Muscle of leg (tissue), 3 donors: ENCODE measurements at regions not wholly inside any gene's neighbourhood (a gene's known extent, or its start where the extent isn't known, plus 50 kb on each side); places are given as distances from the start of the nearest gene placed in this dataset.

Experiments
- DNase-seq: peaks from one replicate; pipeline ENCODE4 v3.0.0; 2013
- H3K27ac ChIP-seq: one replicate; pipeline ENCODE4 v1.5.1; 2013; ENCODE audit warnings: mild to moderate bottlenecking, low read length, control low read depth
- H3K27me3 ChIP-seq: one replicate; pipeline ENCODE4 v1.6.1; 2013; ENCODE audit warnings: low read length; ENCODE audit not compliant: control insufficient read depth, insufficient read depth
- H3K36me3 ChIP-seq: one replicate; pipeline ENCODE4 v1.6.1; 2013; ENCODE audit warnings: low read length; ENCODE audit not compliant: control insufficient read depth, insufficient read depth
- H3K4me1 ChIP-seq: one replicate; pipeline ENCODE4 v1.6.1; 2013; ENCODE audit warnings: low read length; ENCODE audit not compliant: control insufficient read depth, insufficient read depth
- H3K4me3 ChIP-seq: one replicate; pipeline ENCODE4 v1.5.1; 2013; ENCODE audit warnings: low read length, control low read depth
- H3K9me3 ChIP-seq: replicated peaks from 2 replicates; pipeline ENCODE4 v1.6.1; 2013; ENCODE audit warnings: low read depth, low read length; ENCODE audit not compliant: control insufficient read depth
- WGBS: methylation state at CpG from one replicate; pipeline ENCODE4 v1.1.5; 2013; ENCODE audit warnings: missing lambda C conversion rate; ENCODE audit not compliant: insufficient coverage; 5-methylcytosine and 5-hydroxymethylcytosine counted together

DNA sequence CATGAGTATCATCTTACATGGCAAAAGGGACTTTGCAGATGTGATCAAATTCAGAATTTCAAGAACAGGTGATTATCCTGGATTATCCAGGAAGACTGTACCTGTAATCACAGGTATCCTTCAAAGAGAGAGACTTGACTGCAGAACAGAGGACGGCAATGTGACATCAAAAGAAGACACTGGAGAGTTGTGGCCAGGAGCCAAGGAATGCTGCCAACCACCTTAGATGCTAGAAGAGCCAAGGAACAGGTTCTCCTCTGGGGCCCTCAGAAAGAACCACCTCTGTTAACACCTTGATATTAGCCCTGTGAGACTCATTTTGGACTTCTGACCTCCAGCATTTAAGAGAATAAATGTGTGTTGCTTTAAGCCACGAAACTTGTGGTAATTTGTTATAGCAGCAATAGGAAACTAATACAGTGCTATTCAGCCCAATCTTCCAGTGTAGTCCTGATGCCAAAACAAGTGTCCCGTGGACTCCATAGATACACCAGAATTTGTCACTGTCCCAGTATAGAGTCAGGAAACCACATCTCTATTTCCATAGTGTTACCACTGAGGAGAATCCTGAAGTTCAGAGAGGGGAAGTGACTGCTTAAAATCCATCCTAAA is 330.6 kb upstream of the TLE3 start:
- 90% methylated on average over 1 of the region's 3 CpGs for WGBS
- no peak for DNase-seq
- Histone ChIP-seq H3K4me3 (no peak overlapping the region), H3K4me1 (no peaks in the 10 kb centered on the region), H3K36me3 (no peaks in the 10 kb centered on the region), H3K27me3 (peaks cover 10% of the 10 kb centered on the region), H3K9me3 (peaks cover 2% of the 10 kb centered on the region), H3K27ac (no peak overlapping the region)

DNA sequence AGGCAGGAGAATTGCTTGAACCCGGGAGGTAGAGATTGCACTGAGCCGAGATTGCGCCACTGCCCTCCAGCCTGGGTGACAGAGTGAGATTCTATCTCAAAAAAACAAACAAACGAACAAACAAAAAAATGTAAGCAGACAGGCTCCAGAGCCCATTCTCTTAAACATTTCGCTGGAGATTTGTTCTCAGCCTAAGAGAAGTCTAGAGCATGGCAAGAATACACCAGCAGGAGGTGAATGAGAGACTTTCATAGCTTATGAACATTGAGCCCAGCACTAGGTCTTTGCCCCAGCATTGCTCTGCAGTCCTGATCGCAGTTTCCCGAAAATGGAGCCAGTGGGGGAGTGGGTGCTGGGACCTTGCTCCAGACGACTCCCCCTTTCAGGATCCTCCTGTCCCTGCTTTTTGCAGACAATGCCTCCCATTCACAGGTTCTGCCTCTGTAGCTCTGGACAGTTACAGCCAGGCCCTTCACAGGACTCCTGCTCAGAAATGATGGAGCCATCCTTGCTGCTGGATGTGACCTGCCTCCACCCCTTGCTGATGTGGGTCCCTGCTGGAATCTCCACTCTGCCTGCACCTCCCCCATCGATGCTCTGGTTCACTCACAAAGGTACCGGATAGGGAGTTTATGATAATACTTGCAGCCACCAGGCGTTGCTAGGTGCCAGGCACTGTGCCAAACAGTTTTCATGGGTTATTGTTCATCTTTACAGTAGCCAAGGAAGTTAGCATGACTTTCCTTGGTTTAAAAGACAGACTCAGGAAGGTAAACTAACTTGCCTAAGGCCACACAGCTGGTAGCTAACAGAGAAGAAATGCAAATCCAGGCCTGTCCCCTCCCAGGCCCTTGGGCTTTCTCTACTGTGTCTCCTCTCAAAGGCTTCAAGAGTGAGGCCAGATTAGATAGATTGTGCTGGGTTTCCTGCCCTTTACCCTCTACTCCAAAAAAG is 329.7 kb upstream of the TLE3 start:
- H3K4me1 ChIP-seq, result no peaks in the 10 kb centered on the region
- peaks cover 13% of the 10 kb centered on the region for H3K27me3 ChIP-seq
- H3K4me3 ChIP-seq, result no peak overlapping the region
- WGBS, result 67% methylated on average over 6 of the region's 11 CpGs
- DNase-seq, result no peak
- no peaks in the 10 kb centered on the region for H3K36me3 ChIP-seq
- no peak overlapping the region for H3K27ac ChIP-seq
- H3K9me3 ChIP-seq, result peaks cover 2% of the 10 kb centered on the region

DNA sequence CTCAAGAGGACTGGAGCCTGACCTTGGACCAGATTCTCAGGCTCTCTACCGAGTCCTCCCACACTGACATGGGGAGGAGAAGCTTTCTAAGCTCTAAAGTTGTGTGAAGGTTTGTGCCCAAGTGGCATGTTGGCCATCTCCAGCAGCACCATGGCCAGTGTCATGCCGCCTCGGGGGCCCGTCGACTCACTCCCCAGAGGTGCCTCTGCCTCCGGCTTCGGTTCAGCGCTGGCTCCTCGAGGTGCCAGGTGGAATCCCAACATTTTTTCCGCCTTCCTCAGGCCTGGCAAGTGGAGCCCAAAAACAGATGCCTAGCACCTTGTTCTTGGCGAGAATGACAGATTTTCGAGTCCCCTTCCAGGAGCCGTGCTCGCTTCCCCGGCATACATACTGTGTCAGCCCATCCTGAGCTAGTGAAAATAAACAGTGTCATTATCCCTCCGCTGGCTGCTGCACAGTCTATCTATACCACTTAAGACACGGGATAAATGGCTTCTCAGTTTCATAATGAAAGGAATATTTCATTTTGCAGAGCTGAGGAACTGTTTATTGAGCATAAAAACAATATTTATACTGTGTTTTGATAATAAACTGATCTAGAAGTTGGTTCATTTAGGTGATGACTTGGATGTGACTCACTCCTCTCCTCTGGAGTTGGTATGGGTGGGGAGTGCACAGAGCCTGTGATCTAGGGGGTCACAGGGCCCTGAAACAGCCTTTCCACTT is 328.5 kb upstream of the TLE3 start:
- H3K27me3 ChIP-seq, result peaks cover 13% of the 10 kb centered on the region
- H3K4me1 ChIP-seq, result no peaks in the 10 kb centered on the region
- no peak for DNase-seq
- H3K36me3 ChIP-seq, result no peaks in the 10 kb centered on the region
- no peak overlapping the region for H3K27ac ChIP-seq
- WGBS, result 77% methylated on average over 14 of the region's 17 CpGs
- H3K4me3 ChIP-seq, result no peak overlapping the region
- H3K9me3 ChIP-seq, result peaks cover 2% of the 10 kb centered on the region

DNA sequence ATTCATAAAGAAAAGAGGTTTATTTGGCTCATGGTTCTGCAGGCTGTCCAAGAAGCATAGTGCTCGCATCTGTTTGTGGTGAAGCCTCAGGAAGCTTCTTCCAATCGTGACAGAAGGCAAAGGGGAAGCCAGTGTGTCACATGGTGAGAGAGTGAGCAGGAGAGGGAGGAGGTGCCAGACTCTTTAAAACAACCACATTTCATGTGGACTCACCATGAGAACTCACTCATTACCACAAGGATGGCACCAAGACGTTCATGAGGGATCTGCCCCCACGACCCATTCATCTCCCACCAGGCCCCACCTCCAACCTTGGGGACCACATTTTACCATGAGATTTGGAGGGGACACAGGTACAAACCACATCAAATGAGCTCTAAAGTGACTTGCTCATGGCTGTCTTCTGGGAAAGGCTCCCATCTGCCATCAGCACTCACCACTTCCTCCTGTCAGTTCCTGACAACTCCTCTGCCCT is 327.3 kb upstream of the TLE3 start:
- Histone ChIP-seq H3K9me3 (peaks cover 2% of the 10 kb centered on the region), H3K4me1 (no peaks in the 10 kb centered on the region), H3K36me3 (no peaks in the 10 kb centered on the region), H3K27me3 (peaks cover 16% of the 10 kb centered on the region), H3K27ac (no peak overlapping the region), H3K4me3 (no peak overlapping the region)
- no CpG with 5 or more reads among the region's 4 CpGs for WGBS
- no peak for DNase-seq

DNA sequence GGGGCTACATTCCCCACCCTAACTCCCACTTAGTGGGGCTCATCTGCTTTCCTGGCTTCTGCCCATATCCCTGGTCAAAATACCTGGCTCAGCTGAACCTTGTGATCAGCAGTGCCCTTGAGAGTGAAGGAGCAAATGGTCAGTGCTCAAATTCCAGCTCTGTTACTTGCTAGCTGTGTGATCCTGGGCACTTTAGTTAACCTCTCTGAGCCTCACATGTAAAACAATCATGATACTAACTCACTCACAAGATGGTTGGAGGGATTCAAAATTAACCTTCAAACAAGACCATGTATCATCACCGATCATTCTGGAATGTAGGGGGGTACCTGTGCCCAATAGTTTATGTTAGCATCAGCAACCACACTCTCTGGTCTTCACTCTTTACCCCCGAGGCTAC is 325.6 kb upstream of the TLE3 start:
- no CpG with 5 or more reads among the region's 2 CpGs for WGBS
- no peaks in the 10 kb centered on the region for H3K9me3 ChIP-seq

DNA sequence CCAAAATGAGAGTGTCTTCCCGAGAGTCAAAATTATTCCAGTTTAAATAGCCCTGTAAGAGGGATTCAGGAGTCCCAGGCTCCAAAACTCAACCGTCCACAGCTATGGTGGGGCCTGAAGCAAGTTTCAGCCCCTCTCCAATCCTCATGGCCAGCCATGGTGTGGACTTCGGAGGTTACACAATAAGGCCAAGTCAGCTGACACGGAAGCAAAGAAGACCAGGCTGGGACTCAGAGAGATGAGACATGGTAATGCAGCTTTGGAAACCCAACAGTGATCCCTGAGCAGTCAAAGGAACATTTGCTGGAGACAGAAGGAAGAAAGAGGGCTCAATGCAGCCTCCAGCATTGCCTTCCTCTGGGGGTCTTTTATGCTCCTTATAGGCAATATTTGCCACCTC is 324.6 kb upstream of the TLE3 start:
- no peaks in the 10 kb centered on the region for H3K36me3 ChIP-seq

More for the DNA sequence above, 325.6 kb upstream of the TLE3 start:
- H3K4me1 ChIP-seq, result peaks cover 11% of the 10 kb centered on the region
- H3K27ac ChIP-seq, result no peak overlapping the region
- no peak for DNase-seq
- no peak overlapping the region for H3K4me3 ChIP-seq
- peaks cover 26% of the 10 kb centered on the region for H3K27me3 ChIP-seq
- H3K36me3 ChIP-seq, result no peaks in the 10 kb centered on the region

DNA sequence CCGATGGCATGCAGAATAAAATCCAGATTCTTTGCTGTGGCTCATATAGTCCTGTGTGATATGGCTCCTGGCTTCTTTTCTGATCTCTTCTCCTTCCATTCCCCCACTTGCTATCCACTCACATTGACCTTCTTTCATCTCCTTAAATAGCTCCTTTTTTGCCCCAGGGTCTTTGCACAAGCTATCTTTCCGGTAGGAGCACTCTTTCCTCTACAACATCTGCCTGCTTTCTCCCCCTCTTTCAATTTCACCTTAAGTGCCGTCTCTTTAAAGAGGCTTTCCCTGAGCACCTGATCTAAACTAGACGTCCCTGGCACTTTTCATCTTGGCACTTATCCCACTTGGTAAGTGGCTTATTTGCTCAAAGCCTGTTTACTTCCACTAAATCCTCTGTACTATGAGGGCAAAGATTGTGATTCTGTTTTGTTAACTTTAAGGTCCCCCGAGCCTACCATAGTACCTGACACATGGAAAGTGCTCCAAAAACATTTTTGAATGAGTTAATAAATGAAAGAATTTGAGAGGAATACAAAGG is 323.3 kb upstream of the TLE3 start:
- H3K9me3 ChIP-seq, result no peaks in the 10 kb centered on the region
- no peak for DNase-seq
- H3K4me1 ChIP-seq, result peaks cover 20% of the 10 kb centered on the region
- H3K36me3 ChIP-seq, result no peaks in the 10 kb centered on the region
- H3K27me3 ChIP-seq, result peaks cover 30% of the 10 kb centered on the region
- H3K27ac ChIP-seq, result no peak overlapping the region
- WGBS, result 88% methylated on average over 2 of the region's 5 CpGs
- no peak overlapping the region for H3K4me3 ChIP-seq

More for the DNA sequence above, 324.6 kb upstream of the TLE3 start:
- no peak overlapping the region for H3K27ac ChIP-seq
- H3K9me3 ChIP-seq, result no peaks in the 10 kb centered on the region
- no peak for DNase-seq
- 100% methylated on average over 1 of the region's 4 CpGs for WGBS
- peaks cover 18% of the 10 kb centered on the region for H3K4me1 ChIP-seq
- H3K27me3 ChIP-seq, result peaks cover 26% of the 10 kb centered on the region
- H3K4me3 ChIP-seq, result no peak overlapping the region

DNA sequence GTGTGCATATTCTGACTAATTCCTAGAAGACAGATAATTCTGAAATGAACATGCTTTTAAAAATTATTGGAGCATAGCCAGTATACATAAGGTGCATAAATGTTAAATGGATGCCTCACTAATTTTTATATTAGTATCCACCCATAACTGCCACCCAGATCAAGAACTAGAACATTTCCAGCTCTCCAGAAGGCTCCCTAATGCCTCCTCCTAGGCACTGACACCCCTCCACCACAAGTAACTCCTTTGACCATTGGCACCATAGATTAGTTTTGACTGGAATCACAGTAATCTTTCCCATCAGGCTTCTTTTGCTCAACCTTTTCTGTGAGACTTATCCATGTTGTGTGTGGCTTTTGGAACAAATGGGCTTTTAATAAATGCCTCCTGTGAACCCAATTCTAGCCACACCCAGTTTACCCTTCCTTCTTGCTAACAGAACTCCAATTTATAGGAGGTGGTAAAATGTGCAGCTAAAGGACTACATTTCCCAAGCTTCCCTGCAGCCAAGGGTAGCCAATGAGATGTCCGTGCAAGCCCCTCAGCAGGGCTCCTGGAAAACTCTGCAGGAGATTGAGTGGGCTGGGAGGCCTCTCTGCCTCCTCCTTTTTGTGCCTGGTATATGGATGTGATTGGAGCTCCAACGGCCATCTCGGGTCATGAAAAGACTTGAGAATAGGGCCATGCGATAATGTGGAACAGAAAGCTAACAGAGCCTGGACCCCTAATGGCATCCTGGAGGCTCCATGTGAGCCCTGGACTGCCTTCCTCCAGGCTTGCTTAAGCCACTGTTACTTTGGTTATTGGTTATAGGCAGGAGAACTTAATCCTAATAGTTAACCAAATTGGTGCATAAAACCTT is 322.6 kb upstream of the TLE3 start:
- no peak overlapping the region for H3K4me3 ChIP-seq
- WGBS, result 17% methylated on average over 1 of the region's 4 CpGs
- H3K36me3 ChIP-seq, result no peaks in the 10 kb centered on the region
- DNase-seq, result no peak
- H3K27me3 ChIP-seq, result peaks cover 28% of the 10 kb centered on the region
- no peaks in the 10 kb centered on the region for H3K9me3 ChIP-seq
- no peak overlapping the region for H3K27ac ChIP-seq
- peaks cover 26% of the 10 kb centered on the region for H3K4me1 ChIP-seq

DNA sequence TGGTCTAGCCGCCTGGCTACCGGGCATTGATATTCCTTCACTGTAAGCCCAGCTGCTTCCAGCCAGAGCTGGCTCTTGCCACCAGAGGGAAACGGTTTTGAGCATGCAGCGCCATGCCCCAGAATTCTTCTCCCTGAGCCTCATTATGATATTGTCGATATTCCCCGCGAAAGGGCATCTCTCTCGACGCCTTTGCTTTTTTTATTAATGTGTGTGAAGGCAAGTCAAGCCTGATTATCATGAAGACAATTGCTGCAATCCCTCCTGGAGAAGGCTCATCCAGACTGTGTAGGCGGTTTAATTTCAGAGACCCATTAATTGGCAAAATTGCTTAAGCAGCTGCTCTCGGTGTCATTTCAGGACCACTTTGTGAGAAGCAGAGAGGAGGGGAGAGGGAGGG is 321.2 kb upstream of the TLE3 start:
- Histone ChIP-seq H3K4me3 (no peak overlapping the region), H3K27ac (no peak overlapping the region), H3K4me1 (peaks cover 32% of the 10 kb centered on the region), H3K9me3 (no peaks in the 10 kb centered on the region), H3K27me3 (peaks cover 25% of the 10 kb centered on the region), H3K36me3 (no peaks in the 10 kb centered on the region)
- DNase-seq, result peak; percentile 29
- WGBS, result 76% methylated on average over 7 of the region's 11 CpGs
